ENCODE measurements at regions not wholly inside any gene's neighbourhood (a gene's known extent, or its start where the extent isn't known, plus 50 kb on each side); places are given as distances from the start of the nearest gene placed in this dataset.

- no peak for DNase-seq (ENCODE audit: low spot score)
- no peak for TF ChIP-seq CTCF (IDR thresholded peaks at IDR 0.05; ENCODE audit: extremely low read depth, missing control alignments)
Measured at GRCh38 chr9:16342246-16343020, 528.0 kb downstream of the BNC2 start.

- no peak for DNase-seq (ENCODE audit: low spot score)
- no peak for TF ChIP-seq CTCF (IDR thresholded peaks at IDR 0.05; ENCODE audit: extremely low read depth, missing control alignments)
Measured at GRCh38 chr9:16343249-16344237, 526.9 kb downstream of the BNC2 start.

GRCh38 chr9:16344343-16344742 is 526.1 kb downstream of the BNC2 start:
- no peak for DNase-seq (ENCODE audit: low spot score)
- TF ChIP-seq CTCF (IDR thresholded peaks at IDR 0.05; ENCODE audit: extremely low read depth, missing control alignments), result no peak

- TF ChIP-seq CTCF (IDR thresholded peaks at IDR 0.05; ENCODE audit: extremely low read depth, missing control alignments), result no peak
- DNase-seq (ENCODE audit: low spot score), result no peak
Measured at GRCh38 chr9:16345902-16346301, 524.6 kb downstream of the BNC2 start.

GRCh38 chr9:16347886-16348285 is 522.6 kb downstream of the BNC2 start:
- no peak for DNase-seq (ENCODE audit: low spot score)
- no peak for TF ChIP-seq CTCF (IDR thresholded peaks at IDR 0.05; ENCODE audit: extremely low read depth, missing control alignments)

- no peak for DNase-seq (ENCODE audit: low spot score)
- no peak for TF ChIP-seq CTCF (IDR thresholded peaks at IDR 0.05; ENCODE audit: extremely low read depth, missing control alignments)
Measured at GRCh38 chr9:16348531-16348930, 521.9 kb downstream of the BNC2 start.

GRCh38 chr9:16352251-16352650 is 518.2 kb downstream of the BNC2 start:
- TF ChIP-seq CTCF (IDR thresholded peaks at IDR 0.05; ENCODE audit: extremely low read depth, missing control alignments), result no peak
- DNase-seq (ENCODE audit: low spot score), result no peak

Data from GM20000 (cell line).